HEK293T (cell line): ENCODE measurements at regions not wholly inside any gene's neighbourhood (a gene's known extent, or its start where the extent isn't known, plus 50 kb on each side); places are given as distances from the start of the nearest gene placed in this dataset.

Experiments used
- FOXM1 ChIP-seq: fragments of 450-650 bp; IDR thresholded peaks from 2 replicates; pipeline ENCODE4 v1.6.1; 2017; ENCODE audit warnings: mild to moderate bottlenecking, borderline replicate concordance
- SP1 ChIP-seq: fragments of 450-650 bp; IDR thresholded peaks from 2 replicates; pipeline ENCODE4 v1.6.1; 2017

DNA sequence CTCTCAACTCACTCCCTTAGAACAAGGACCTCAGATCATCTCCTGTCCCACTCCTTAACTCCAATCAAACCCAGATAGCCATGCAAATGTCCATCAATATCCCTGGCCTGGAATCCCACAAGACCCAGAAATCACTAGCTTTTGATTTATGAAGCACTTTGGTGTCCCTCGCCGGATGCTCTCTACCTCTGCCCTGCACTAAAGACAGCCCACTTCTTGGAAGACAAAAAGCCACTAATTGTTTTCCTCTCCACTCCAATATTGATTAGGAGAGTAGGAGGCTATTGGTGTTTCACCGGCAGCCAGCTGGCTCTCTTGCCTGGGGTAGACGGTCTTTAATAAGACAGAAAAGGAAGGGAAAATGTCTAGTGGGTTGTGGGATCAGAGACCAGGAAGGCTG, 221.2 kb downstream of the BUD13 start:
- TF ChIP-seq FOXM1 = no peak
- no peak for TF ChIP-seq SP1
